ENCODE measurements at regions not wholly inside any gene's neighbourhood (a gene's known extent, or its start where the extent isn't known, plus 50 kb on each side); places are given as distances from the start of the nearest gene placed in this dataset.
"Not testable (repeated sequence)": the region's sequence is repeated elsewhere in the genome, so short reads cannot be mapped to it uniquely, and the experiment has no call there.

DNA sequence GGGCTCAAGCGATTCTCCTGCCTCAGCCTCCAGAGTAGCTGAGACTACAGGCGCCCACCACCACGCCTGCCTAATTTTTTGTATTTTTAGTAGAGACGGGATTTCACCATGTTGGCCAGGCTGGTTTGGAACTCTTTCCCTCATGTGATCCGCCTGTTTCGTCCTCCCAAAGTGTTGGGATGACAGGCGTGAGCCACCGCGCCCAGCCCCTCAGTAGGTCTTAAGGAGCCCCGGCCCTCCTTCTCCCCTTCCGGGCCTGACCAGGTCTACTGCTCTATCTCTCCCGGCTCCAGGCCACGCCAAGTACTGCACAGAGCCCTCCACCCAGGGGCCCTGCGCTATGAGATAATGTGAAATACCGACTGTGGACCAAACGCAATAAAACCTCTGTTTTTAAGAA lies 785.5 kb downstream of the FOXD4L5 start:
- H3K4me1 Mint-ChIP-seq (ENCODE audit: unreplicated experiment); H3K27me3 Mint-ChIP-seq (ENCODE audit: unreplicated experiment): not testable (repeated sequence)

DNA sequence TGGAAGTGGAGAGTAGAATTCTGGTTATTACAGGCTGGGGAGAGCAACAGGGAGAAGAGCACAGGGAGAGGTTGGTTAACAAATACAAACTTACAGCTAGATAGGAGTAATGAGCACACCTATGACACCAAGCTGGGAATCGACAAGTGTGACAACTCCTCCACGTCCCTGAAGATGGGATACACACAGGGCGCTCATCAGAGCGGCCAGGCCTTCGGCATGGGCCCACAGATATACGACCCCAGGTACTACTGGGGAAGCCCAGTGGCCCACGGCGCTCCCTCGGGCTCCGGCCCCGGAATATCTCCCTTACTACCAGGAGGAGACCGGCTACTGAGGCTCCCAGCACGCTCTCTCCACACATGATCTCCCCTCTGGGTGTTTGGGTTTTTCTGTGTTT lies 786.6 kb downstream of the FOXD4L5 start:
- H3K4me1 Mint-ChIP-seq (ENCODE audit: unreplicated experiment); H3K4me3 Mint-ChIP-seq (ENCODE audit: unreplicated experiment); H3K36me3 Mint-ChIP-seq (ENCODE audit: unreplicated experiment); H3K27ac Mint-ChIP-seq (ENCODE audit: unreplicated experiment); H3K9me3 Mint-ChIP-seq (ENCODE audit: unreplicated experiment); DNase-seq (ENCODE audit: extremely low spot score, unreplicated experiment): not testable (repeated sequence)
- H3K27me3 Mint-ChIP-seq (ENCODE audit: unreplicated experiment): peaks cover 10% of the 10 kb centered on the region

More for the DNA sequence above, 785.5 kb downstream of the FOXD4L5 start:
- not testable (repeated sequence) for H3K4me3 Mint-ChIP-seq (ENCODE audit: unreplicated experiment); H3K9me3 Mint-ChIP-seq (ENCODE audit: unreplicated experiment); H3K36me3 Mint-ChIP-seq (ENCODE audit: unreplicated experiment); H3K27ac Mint-ChIP-seq (ENCODE audit: unreplicated experiment)
- peak; percentile 78 for DNase-seq (ENCODE audit: extremely low spot score, unreplicated experiment)

GRCh38 chr9:64488544-64488943 lies 796.5 kb downstream of the FOXD4L5 start:
- H3K9me3 Mint-ChIP-seq (ENCODE audit: unreplicated experiment); H3K4me1 Mint-ChIP-seq (ENCODE audit: unreplicated experiment); DNase-seq (ENCODE audit: extremely low spot score, unreplicated experiment); H3K36me3 Mint-ChIP-seq (ENCODE audit: unreplicated experiment); H3K27ac Mint-ChIP-seq (ENCODE audit: unreplicated experiment); H3K27me3 Mint-ChIP-seq (ENCODE audit: unreplicated experiment); H3K4me3 Mint-ChIP-seq (ENCODE audit: unreplicated experiment): not testable (repeated sequence)

GRCh38 chr9:64486067-64486466 lies 798.9 kb downstream of the FOXD4L5 start:
- not testable (repeated sequence) for H3K27me3 Mint-ChIP-seq (ENCODE audit: unreplicated experiment); DNase-seq (ENCODE audit: extremely low spot score, unreplicated experiment); H3K4me1 Mint-ChIP-seq (ENCODE audit: unreplicated experiment); H3K9me3 Mint-ChIP-seq (ENCODE audit: unreplicated experiment); H3K4me3 Mint-ChIP-seq (ENCODE audit: unreplicated experiment); H3K36me3 Mint-ChIP-seq (ENCODE audit: unreplicated experiment); H3K27ac Mint-ChIP-seq (ENCODE audit: unreplicated experiment)

DNA sequence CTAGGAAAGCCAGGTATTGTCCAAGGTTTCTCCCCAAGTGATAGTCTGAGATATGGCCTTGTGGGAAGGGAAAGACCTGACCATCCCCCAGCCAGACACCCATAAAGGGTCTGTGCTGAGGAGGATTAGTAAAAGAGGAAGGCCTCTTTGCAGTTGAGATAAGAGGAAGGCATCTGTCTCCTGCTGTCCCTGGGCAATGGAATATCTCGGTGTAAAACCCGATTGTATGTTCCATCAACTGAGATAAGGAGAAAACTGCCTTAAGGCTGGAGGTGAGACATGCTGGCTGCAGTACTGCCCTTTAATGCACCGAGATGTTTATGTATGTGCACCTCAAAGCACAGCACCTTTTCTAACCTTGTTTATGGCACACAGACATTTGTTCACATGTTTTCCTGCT lies 805.9 kb downstream of the FOXD4L5 start:
- not testable (repeated sequence) for H3K27me3 Mint-ChIP-seq (ENCODE audit: unreplicated experiment); H3K27ac Mint-ChIP-seq (ENCODE audit: unreplicated experiment); DNase-seq (ENCODE audit: extremely low spot score, unreplicated experiment); H3K36me3 Mint-ChIP-seq (ENCODE audit: unreplicated experiment); H3K4me3 Mint-ChIP-seq (ENCODE audit: unreplicated experiment); H3K4me1 Mint-ChIP-seq (ENCODE audit: unreplicated experiment); H3K9me3 Mint-ChIP-seq (ENCODE audit: unreplicated experiment)

DNA sequence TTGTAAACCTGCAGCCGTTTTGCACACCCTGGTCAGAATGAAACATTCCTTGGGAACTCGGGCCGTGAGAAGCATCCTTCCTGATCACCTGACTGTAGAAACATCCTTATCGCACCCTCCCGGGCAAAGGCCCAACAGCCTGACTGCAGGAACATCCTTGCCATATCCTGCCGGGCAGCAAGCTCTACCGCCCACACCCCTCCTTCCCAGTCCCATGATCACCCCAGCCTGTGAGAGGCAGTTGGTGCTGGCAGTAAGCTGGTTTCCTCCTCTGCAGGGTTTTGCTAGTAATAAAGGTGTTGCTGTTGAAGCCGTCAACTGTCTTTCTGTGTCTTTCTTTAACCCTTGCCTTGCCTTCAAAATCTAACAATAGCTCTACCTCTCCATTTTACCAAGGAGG lies 816.1 kb downstream of the FOXD4L5 start:
- H3K36me3 Mint-ChIP-seq (ENCODE audit: unreplicated experiment); H3K9me3 Mint-ChIP-seq (ENCODE audit: unreplicated experiment); H3K4me1 Mint-ChIP-seq (ENCODE audit: unreplicated experiment); H3K27ac Mint-ChIP-seq (ENCODE audit: unreplicated experiment); DNase-seq (ENCODE audit: extremely low spot score, unreplicated experiment); H3K27me3 Mint-ChIP-seq (ENCODE audit: unreplicated experiment); H3K4me3 Mint-ChIP-seq (ENCODE audit: unreplicated experiment): not testable (repeated sequence)

GRCh38 chr9:64466052-64466599 lies 818.9 kb downstream of the FOXD4L5 start:
- not testable (repeated sequence) for DNase-seq (ENCODE audit: extremely low spot score, unreplicated experiment); H3K27me3 Mint-ChIP-seq (ENCODE audit: unreplicated experiment); H3K27ac Mint-ChIP-seq (ENCODE audit: unreplicated experiment); H3K4me1 Mint-ChIP-seq (ENCODE audit: unreplicated experiment); H3K4me3 Mint-ChIP-seq (ENCODE audit: unreplicated experiment); H3K9me3 Mint-ChIP-seq (ENCODE audit: unreplicated experiment); H3K36me3 Mint-ChIP-seq (ENCODE audit: unreplicated experiment)

GRCh38 chr9:64461885-64462284 lies 823.1 kb downstream of the FOXD4L5 start:
- H3K36me3 Mint-ChIP-seq (ENCODE audit: unreplicated experiment); H3K4me3 Mint-ChIP-seq (ENCODE audit: unreplicated experiment); H3K9me3 Mint-ChIP-seq (ENCODE audit: unreplicated experiment): not testable (repeated sequence)

GRCh38 chr9:64458642-64459041 lies 826.4 kb downstream of the FOXD4L5 start:
- H3K27me3 Mint-ChIP-seq (ENCODE audit: unreplicated experiment); H3K4me1 Mint-ChIP-seq (ENCODE audit: unreplicated experiment); H3K9me3 Mint-ChIP-seq (ENCODE audit: unreplicated experiment); DNase-seq (ENCODE audit: extremely low spot score, unreplicated experiment); H3K36me3 Mint-ChIP-seq (ENCODE audit: unreplicated experiment); H3K27ac Mint-ChIP-seq (ENCODE audit: unreplicated experiment); H3K4me3 Mint-ChIP-seq (ENCODE audit: unreplicated experiment): not testable (repeated sequence)

More at GRCh38 chr9:64461885-64462284, 823.1 kb downstream of the FOXD4L5 start:
- not testable (repeated sequence) for H3K27ac Mint-ChIP-seq (ENCODE audit: unreplicated experiment); H3K27me3 Mint-ChIP-seq (ENCODE audit: unreplicated experiment); DNase-seq (ENCODE audit: extremely low spot score, unreplicated experiment); H3K4me1 Mint-ChIP-seq (ENCODE audit: unreplicated experiment)

DNA sequence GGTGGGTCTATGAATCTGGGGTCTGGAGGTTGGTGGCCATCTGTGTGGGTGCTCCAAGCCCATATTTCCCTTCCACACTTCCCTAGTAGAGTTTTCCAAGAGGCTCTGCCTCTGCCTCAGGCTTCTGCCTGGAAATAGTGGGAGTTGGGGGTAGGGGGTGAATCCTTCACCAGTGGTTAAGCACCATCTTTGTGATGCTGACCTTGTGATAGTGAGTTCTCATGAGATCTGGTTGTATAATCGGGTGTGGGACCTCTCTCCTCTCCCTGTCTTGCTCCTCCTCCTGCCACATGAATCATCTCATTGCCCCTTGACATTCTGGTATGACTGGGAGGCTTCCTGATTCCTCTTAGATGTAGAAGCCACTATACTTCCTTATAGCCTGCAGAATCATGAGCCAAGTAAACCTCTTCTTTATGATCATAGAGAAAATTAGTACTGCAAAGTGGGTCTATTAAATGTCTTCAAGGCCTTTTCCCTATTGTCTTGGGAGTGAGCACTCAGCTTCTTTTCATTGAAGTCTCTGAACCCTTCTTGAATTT lies 829.8 kb downstream of the FOXD4L5 start:
- H3K36me3 Mint-ChIP-seq (ENCODE audit: unreplicated experiment); H3K27ac Mint-ChIP-seq (ENCODE audit: unreplicated experiment): not testable (repeated sequence)

GRCh38 chr9:64452134-64452533 lies 832.9 kb downstream of the FOXD4L5 start:
- DNase-seq (ENCODE audit: extremely low spot score, unreplicated experiment); H3K36me3 Mint-ChIP-seq (ENCODE audit: unreplicated experiment); H3K4me3 Mint-ChIP-seq (ENCODE audit: unreplicated experiment); H3K4me1 Mint-ChIP-seq (ENCODE audit: unreplicated experiment); H3K27ac Mint-ChIP-seq (ENCODE audit: unreplicated experiment); H3K9me3 Mint-ChIP-seq (ENCODE audit: unreplicated experiment); H3K27me3 Mint-ChIP-seq (ENCODE audit: unreplicated experiment): not testable (repeated sequence)

More for the DNA sequence above, 829.8 kb downstream of the FOXD4L5 start:
- H3K4me3 Mint-ChIP-seq (ENCODE audit: unreplicated experiment); H3K9me3 Mint-ChIP-seq (ENCODE audit: unreplicated experiment); DNase-seq (ENCODE audit: extremely low spot score, unreplicated experiment); H3K27me3 Mint-ChIP-seq (ENCODE audit: unreplicated experiment); H3K4me1 Mint-ChIP-seq (ENCODE audit: unreplicated experiment): not testable (repeated sequence)

DNA sequence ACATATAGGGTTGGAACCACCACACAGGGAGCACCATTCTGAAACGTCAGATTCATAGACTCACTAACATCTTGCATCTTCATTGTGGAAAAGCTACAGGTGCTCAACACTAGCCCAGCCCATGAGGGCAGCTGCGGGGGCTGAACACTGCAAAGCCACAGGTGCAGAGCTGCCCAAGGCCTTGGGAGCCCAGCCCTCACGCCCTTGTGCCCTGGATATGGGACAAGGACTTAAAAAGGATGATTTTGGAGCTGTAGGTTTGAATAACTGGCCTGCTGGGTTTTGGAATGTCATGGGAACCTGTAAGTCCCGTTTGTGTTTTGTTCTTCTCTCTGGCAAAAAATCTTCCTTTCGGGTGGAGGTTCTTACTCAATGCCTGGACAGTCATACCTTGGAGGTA lies 834.4 kb downstream of the FOXD4L5 start:
- not testable (repeated sequence) for DNase-seq (ENCODE audit: extremely low spot score, unreplicated experiment); H3K9me3 Mint-ChIP-seq (ENCODE audit: unreplicated experiment); H3K36me3 Mint-ChIP-seq (ENCODE audit: unreplicated experiment); H3K4me1 Mint-ChIP-seq (ENCODE audit: unreplicated experiment); H3K27ac Mint-ChIP-seq (ENCODE audit: unreplicated experiment); H3K4me3 Mint-ChIP-seq (ENCODE audit: unreplicated experiment); H3K27me3 Mint-ChIP-seq (ENCODE audit: unreplicated experiment)

- not testable (repeated sequence) for H3K9me3 Mint-ChIP-seq (ENCODE audit: unreplicated experiment); H3K27ac Mint-ChIP-seq (ENCODE audit: unreplicated experiment); H3K36me3 Mint-ChIP-seq (ENCODE audit: unreplicated experiment); DNase-seq (ENCODE audit: extremely low spot score, unreplicated experiment); H3K4me1 Mint-ChIP-seq (ENCODE audit: unreplicated experiment); H3K4me3 Mint-ChIP-seq (ENCODE audit: unreplicated experiment); H3K27me3 Mint-ChIP-seq (ENCODE audit: unreplicated experiment)
Observed at GRCh38 chr9:64449025-64449424, 836.0 kb downstream of the FOXD4L5 start.

Data from osteocyte (in vitro differentiated cells).